NCI-H2107 treated with DMSO at 0.1 percent for 48 hours (cell line): ENCODE measurements at regions not wholly inside any gene's neighbourhood (a gene's known extent, or its start where the extent isn't known, plus 50 kb on each side); places are given as distances from the start of the nearest gene placed in this dataset.

Experiments used
- DNase-seq: peaks from one replicate; lab custom pipeline; 2025; ENCODE audit not compliant: unreplicated experiment; lab: John Stamatoyannopoulos, UW

DNA sequence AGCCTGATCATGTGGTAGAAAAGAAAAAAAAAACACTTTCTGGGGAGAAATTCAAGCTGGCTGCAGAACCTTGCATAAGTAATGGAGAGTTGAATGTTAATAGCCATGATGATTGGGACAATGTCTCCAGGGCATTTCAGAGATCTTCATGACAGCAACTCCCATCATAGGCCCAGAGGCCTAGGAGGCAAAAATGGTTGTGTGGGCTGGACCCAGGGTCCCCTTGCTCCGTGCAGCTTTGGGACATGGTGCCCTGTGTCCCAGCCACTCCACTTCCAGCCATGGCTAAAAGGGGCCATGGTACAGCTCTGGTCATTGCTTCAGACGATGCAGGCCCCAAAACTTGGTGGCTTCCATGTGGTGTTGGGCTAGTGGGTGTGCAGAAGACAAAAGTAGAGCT, 1170.9 kb downstream of the C4orf33 start:
- no peak for DNase-seq

- DNase-seq: peak; percentile 0
These were observed 1192.6 kb downstream of the C4orf33 start for GRCh38 chr4:130288576-130288975.

- no peak for DNase-seq
These were observed 1197.7 kb downstream of the C4orf33 start for GRCh38 chr4:130293692-130294091.

DNA sequence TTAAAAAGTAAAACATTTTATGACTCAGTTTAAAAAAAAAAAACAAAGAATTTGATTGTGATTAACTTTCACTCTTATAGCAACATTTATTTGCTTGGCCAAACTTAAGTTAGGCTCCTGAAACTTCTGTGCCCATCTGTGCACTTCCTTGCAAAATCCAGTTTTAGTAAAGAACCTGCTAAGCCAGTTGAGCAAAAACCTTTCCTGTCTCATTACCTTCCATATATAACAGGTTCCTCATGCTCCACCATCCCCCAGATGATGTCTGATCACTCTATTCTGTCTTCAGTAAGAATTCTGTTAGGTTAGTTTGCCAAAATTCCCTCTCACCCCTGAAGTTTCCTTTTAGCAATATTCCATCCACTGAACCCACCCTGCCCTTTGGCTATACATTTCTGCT, 1200.5 kb downstream of the C4orf33 start:
- no peak for DNase-seq

DNA sequence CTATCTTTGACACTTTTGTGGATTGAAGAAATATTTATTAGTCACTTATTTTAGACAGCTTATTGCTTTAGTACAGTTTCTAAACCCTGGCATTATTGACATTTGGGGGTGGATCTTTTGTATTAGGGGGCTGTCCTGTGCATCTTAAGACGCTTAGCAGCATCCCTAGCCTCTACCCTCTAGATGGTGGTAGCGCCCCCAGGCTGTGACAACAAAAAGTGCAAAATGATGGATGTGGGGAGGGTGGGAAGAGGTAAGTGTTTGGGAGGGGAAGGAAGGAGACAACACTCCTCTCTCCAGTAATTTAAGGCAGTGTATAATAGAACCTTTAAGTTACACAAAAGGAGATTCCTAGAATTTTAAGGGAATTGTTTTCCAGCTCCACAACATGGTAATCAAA, 1210.6 kb downstream of the C4orf33 start:
- DNase-seq: no peak

DNA sequence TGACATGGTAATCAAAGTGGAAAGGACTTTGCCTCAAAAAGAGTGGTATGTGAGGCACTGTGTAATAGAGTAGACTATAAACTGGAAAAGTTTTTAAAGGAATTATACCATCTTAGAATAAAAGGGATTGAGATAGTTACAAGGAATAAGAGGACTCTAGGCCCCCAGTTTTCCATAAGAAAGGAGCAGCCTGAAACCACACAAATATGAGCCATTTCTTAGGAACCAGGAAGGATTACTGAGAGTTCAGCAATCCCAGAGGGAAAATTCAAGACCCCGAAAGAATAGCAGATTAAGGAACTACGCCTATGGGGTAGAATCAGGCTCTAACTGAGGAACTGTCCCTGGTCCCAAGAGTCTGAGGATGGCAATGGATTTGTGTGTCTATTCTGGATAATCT, 1213.3 kb downstream of the C4orf33 start:
- DNase-seq: no peak

DNA sequence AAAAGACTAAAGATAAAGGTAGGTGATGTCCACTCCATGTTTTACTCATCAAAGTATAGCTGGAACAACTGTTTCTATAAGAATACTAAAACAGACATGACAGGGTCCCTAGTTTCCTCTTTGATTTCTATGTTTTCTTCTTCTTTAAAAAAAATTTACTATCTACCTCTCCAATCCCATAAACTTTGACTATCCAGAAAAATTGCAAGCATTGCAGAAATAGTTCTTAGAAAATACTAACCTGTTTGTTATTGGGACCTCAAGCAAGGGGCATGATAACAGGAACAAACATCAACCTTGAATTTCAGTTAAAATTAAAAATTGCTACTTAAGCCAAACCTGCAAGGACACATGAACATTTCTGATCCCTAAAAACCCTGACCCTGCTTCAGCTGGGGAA, 1226.5 kb downstream of the C4orf33 start:
- no peak for DNase-seq

DNA sequence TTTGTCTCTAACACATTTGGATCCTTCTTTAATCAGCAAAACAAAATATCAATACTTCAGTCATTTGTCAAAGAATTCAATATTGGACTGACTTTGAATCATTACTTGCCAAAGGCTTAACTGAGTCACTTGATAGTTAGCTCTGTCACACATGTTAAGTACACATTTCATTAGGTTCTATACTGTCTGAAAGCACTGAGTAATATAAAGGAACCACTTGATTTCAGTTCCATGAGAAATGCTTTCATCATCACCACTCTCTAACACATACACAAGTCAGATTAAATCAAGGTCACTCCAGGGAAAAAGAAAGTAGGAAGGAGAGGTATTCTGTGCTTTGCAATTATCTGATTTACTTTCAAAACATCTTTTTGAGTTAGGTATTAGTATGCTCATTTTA, 1233.1 kb downstream of the C4orf33 start:
- DNase-seq: no peak

DNA sequence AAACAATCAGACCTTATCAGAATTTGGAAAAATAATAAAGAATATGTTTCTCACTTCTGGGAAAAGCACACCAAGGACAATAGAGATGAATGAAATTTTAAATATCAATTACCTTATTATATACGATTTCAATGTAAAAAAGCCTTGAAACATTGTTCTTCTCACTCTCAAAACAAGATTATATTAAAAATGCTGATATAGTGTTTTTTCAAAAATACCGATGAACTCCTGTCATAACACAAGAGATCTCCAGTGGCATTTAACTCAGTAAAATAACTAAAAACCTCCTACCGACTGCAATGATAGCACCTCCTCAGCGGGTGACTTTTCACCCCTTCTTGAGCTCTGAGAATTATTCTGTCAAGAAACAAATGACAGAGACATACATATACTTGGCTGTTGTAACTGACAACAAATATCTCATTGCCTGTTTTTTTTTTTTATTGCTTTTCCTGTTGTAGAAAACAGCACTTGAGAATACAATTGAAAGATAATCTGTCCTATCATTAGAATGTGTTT, 1237.3 kb downstream of the C4orf33 start:
- DNase-seq: no peak

- DNase-seq: no peak
These were observed 1239.7 kb downstream of the C4orf33 start for GRCh38 chr4:130335417-130336194.

DNA sequence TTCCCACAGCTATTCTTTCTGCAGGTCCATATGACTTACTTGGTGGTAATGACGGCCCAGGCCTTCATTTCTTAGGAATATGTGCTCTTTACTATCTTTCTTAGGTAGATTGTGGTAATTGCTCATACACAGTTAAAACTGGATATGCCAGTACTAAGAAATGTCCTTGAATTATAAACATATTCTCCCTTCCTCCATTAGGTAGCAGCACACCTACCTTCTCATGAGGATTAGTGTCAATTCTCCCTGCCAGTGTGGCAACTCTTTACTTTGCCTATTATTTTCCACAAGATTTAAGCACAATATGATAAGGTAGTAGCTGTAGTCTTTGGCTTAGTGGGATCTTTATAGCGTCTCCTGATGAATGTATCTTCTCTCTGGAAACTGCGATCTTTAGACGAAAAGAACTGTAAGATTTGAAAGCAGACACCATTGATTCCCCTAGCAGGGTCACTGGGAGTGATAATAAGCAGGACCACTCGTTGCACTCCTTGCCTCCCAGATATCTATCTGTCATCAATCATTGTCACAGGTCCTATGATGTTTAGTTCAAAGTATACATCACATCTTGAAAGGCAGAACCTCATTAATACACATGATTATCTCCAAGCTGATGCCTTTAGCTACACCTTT, 1240.7 kb downstream of the C4orf33 start:
- DNase-seq: no peak

GRCh38 chr4:130338851-130339250, 1242.9 kb downstream of the C4orf33 start:
- no peak for DNase-seq

- no peak for DNase-seq
These were observed 1253.8 kb downstream of the C4orf33 start for GRCh38 chr4:130349745-130350144.

GRCh38 chr4:130356873-130357272, 1260.9 kb downstream of the C4orf33 start:
- DNase-seq: no peak

DNA sequence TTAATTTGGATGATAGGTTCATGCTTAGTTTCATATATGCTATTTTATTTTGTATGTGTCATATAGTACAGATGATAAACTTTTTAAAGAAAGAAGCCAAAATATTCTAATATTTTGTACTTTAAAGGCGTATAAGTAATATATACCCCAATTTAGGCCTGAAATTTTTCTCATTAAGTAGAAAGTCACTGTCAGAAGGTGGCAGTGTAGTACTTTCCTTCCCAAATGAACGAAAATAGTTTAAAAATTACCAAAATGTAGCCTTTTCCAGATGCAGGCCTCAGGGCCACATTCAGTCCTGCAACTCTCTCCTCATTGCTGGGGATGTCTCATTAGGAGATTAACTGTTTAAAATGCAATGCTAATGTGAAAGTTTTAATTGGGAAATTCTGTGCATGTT, 1263.6 kb downstream of the C4orf33 start:
- DNase-seq: no peak

DNA sequence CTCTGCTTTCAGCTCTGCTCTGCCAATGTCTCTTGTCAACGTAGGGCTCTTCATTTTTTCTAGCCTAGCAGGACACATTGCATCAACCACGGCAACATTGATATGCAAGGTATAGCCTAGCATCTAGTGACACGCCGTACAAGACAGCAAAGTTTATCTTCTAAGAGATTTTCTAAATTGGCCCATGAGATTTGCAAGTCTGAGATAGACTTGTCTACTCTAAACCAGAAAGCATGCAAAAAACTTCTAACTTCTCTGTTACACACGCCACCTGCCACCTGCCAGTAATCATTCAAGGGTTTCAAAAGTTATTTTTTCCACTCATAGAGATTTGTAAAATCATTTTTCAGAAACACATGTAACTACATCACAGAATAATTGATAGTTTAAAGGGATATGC, 1265.7 kb downstream of the C4orf33 start:
- DNase-seq: no peak

GRCh38 chr4:130368668-130369067, 1272.7 kb downstream of the C4orf33 start:
- DNase-seq: no peak

- no peak for DNase-seq
These were observed 1297.3 kb downstream of the C4orf33 start for GRCh38 chr4:130393231-130393630.

- no peak for DNase-seq
These were observed 1297.7 kb downstream of the C4orf33 start for GRCh38 chr4:130393642-130394041.

- DNase-seq: no peak
These were observed 1299.9 kb downstream of the C4orf33 start for GRCh38 chr4:130395871-130396270.

- DNase-seq: no peak
These were observed 1307.3 kb downstream of the C4orf33 start for GRCh38 chr4:130403221-130403620.

- DNase-seq: no peak
These were observed 1320.3 kb downstream of the C4orf33 start for GRCh38 chr4:130416228-130416627.
